Caki2 (cell line): ENCODE measurements at regions not wholly inside any gene's neighbourhood (a gene's known extent, or its start where the extent isn't known, plus 50 kb on each side); places are given as distances from the start of the nearest gene placed in this dataset.
"Not testable (repeated sequence)": the region's sequence is repeated elsewhere in the genome, so short reads cannot be mapped to it uniquely, and the experiment has no call there.

ENCODE experiments used
- DNase-seq: peaks from one replicate; pipeline ENCODE4 v3.0.0-alpha.2; 2015; ENCODE audit warnings: low read depth
- in situ Hi-C: cut with HindIII; loops from 2 replicates; pipeline ENCODE4 v1.10.0; 2016; ENCODE audit warnings: low sequenced_read_pairs, low pct_unique_long_range_greater_than_20kb, mixed read lengths

GRCh38 chr4:31175242-31175910 is 455.2 kb downstream of the PCDH7 start:
- DNase-seq, result no peak
- in situ Hi-C loops, result no loop called here

GRCh38 chr4:31183256-31183655 is 463.1 kb downstream of the PCDH7 start:
- DNase-seq, result no peak
- in situ Hi-C loops, result no loop called here

DNA sequence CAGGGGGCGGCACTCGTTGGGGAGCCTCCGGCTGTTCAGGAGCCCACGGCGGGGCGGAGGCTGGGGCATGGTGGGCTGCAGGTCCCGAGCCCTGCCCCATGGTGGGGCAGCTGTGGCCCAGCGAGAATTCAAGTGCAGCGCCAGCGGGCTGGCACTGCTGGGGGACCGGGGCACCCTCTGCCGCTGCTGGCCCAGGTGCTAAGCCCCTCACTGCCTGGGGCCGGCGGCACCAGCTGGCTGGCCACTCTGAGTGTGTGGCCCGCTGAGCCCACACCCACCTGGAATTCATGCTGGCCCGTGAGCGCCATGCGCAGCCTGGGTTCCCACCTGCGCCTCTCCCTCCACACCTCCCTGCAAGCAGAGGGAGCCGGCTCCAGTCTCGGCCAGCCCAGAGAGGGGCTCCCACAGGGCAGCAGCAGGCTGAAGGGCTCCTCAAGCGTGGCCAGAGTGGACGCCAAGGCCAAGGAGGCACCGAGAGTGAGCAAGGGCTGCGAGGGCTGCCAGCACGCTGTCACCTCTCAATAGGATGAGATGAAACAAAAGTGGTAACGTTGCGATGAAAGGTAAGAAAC is 464.9 kb downstream of the PCDH7 start:
- no peak for DNase-seq
- in situ Hi-C loops, result no loop called here

GRCh38 chr4:31187979-31188378 is 467.8 kb downstream of the PCDH7 start:
- in situ Hi-C loops, result no loop called here
- no peak for DNase-seq

DNA sequence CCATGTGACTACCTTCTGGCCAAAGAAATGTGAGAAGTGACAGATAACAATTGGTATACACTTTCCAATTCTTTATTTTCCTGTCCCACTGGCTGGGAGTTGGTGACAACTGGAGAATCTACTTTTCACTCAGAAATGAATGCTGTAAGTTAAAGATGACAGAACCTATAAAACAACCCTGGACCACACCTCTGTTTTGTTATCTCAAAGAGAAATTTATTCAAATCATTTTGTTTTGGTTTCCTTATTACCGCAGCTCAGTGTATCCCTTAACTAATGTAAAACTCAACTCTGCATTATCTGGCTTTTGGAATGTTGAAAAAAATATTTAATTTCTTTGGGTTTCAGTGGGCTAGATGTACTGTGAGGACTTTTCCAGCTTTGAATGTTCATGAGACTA is 469.8 kb downstream of the PCDH7 start:
- in situ Hi-C loops, result no loop called here

GRCh38 chr4:31190671-31191070 is 470.5 kb downstream of the PCDH7 start:
- no peak for DNase-seq
- in situ Hi-C loops, result no loop called here

More for the DNA sequence above, 469.8 kb downstream of the PCDH7 start:
- no peak for DNase-seq

DNA sequence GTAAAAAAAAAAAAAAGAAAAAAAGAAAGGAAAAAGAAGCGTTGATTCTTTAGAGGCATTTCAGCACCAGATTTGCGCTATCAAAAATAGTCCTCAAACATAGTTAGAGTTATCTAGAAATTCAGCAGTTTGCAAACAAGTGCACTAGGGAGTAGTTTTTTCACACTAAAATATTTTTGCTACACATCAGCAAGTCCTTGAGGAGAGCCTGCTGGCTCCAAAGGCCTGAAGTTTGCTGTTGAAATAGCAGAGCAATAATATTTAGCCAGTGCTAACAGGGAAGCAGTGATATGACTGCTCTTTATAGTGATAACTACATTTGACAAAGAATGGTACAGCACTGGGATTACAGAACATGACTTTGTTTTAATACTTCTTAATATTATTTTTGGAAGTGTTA is 472.2 kb downstream of the PCDH7 start:
- DNase-seq, result no peak
- in situ Hi-C loops, result no loop called here

GRCh38 chr4:31193521-31193920 is 473.4 kb downstream of the PCDH7 start:
- DNase-seq, result no peak
- in situ Hi-C loops, result no loop called here

GRCh38 chr4:31194823-31195222 is 474.7 kb downstream of the PCDH7 start:
- in situ Hi-C loops, result no loop called here
- no peak for DNase-seq

GRCh38 chr4:31199644-31200043 is 479.5 kb downstream of the PCDH7 start:
- DNase-seq, result no peak
- in situ Hi-C loops, result no loop called here

GRCh38 chr4:31202054-31202453 is 481.9 kb downstream of the PCDH7 start:
- DNase-seq, in situ Hi-C loops: not testable (repeated sequence)

- in situ Hi-C loops, result no loop called here
- no peak for DNase-seq
Observed at GRCh38 chr4:31204874-31205273, 484.7 kb downstream of the PCDH7 start.

DNA sequence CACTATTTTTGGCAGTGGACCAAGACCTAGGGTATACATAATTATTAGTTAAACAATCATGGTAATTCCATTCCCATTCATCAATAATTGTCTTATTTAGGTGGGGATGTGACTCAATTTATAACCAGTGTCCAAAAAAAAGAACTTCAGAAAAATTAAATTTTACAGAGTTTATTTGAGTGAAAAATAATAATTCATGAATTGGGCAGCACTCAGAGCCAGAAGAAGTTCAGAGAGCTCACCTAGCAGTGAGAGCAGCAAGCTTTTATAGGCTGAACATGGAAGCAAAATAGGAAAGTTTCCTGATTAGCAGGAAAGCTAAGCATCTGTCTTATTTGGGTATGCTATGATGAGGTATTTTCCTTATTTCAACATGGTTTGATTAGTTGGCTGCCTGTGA is 500.8 kb downstream of the PCDH7 start:
- in situ Hi-C loops, result no loop called here
- no peak for DNase-seq

- in situ Hi-C loops, result no loop called here
- no peak for DNase-seq
Observed at GRCh38 chr4:31228068-31228467, 507.9 kb downstream of the PCDH7 start.

GRCh38 chr4:31230594-31230993 is 510.4 kb downstream of the PCDH7 start:
- in situ Hi-C loops, result no loop called here
- DNase-seq, result no peak

DNA sequence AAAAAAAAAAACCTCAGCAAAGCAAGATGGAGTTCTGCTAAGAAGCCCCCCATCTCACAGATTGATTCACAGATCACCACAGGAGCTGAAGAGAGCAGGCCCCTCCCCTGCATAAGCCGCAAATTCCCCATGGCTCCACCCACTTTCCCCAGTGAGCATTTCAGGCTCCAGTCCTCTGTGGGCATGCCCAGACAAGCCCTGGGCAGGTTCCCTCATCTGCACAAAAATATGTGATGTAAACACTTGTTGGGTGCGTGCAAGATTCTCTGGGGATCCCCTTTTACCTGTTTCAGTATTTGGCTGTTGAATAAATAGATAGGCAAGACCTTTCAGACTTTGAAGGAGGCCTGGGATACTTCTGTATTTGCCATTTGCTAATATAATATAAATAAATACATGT is 514.3 kb downstream of the PCDH7 start:
- in situ Hi-C loops, result no loop called here
- peak; percentile 60 for DNase-seq

- DNase-seq, result peak; percentile 38
- in situ Hi-C loops, result no loop called here
Observed at GRCh38 chr4:31234901-31235300, 514.7 kb downstream of the PCDH7 start.

- no peak for DNase-seq
Observed at GRCh38 chr4:31236020-31236638, 516.0 kb downstream of the PCDH7 start.

GRCh38 chr4:31236639-31237173 is 516.5 kb downstream of the PCDH7 start:
- DNase-seq, result no peak
- in situ Hi-C loops, result no loop called here

More at GRCh38 chr4:31236020-31236638, 516.0 kb downstream of the PCDH7 start:
- in situ Hi-C loops, result no loop called here

DNA sequence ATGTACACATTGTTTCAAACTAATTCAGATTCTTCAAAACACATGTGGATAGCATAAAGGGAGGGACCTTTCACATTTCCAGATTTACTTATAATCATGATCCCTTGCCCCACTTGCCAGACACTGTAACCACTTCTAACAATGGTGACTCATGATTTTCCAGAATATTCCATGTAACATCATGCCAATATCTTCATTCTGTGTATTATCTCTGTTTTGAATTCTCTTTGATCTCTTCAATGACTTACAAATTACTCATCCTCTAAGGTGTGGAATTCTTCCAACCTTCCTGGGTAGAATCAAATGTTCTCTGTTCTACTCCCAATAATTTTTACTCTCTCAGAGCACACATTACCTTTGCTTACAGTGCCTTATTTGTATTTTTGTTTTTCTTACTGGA is 517.1 kb downstream of the PCDH7 start:
- in situ Hi-C loops, result no loop called here
- no peak for DNase-seq
